Endothelial cell of umbilical vein (primary cell): ENCODE measurements at regions not wholly inside any gene's neighbourhood (a gene's known extent, or its start where the extent isn't known, plus 50 kb on each side); places are given as distances from the start of the nearest gene placed in this dataset.

ENCODE experiments used
- BruUV-seq: library from RNA; stranded (reverse); fragments of 400-500 nt; replicated peaks from 2 replicates; lab custom pipeline; 2021; lab: Mats Ljungman, UMichigan
- CTCF ChIA-PET: fragments of 300-600, 350-600 bp; sonication (Branson Sonifier 250); formaldehyde crosslinking; loops from one replicate; lab custom pipeline; 2021; ENCODE audit warnings: antibody characterized with exemption, inconsistent platforms; lab: Charles Lee
- POLR2A ChIA-PET: fragments of 300-600, 350-600 bp; sonication (Branson Sonifier 250); formaldehyde crosslinking; loops from one replicate; lab custom pipeline; 2021; ENCODE audit warnings: antibody characterized with exemption, inconsistent platforms; lab: Charles Lee
- DNase-seq: peaks from one replicate; pipeline ENCODE4 v3.0.0-alpha.2; 2011; ENCODE audit warnings: low read depth, low spot score
- FAIRE-seq: peaks from 2 replicates; lab custom pipeline; 2011; peaks lifted over from hg19 to GRCh38; lab: Jason Lieb, UNC
- H2AFZ ChIP-seq: 2 replicates; pipeline ENCODE4 v1.6.0; 2012; ENCODE audit warnings: low read depth, low read length, control low read depth, inconsistent platforms
- H3K27ac ChIP-seq: 2 replicates; pipeline ENCODE4 v1.5.1; 2011; ENCODE audit warnings: low read depth, mild to moderate bottlenecking, control low read depth, low read length, moderate library complexity; ENCODE audit not compliant: insufficient read depth
- H3K27me3 ChIP-seq, 2 experiments: 2 replicates each; pipeline versions ENCODE4 v1.6.0 to v1.6.1; 2011; ENCODE audit warnings: low read length in 2 of 2, mixed read lengths in 1 of 2; ENCODE audit not compliant: control insufficient read depth in 2 of 2, insufficient read depth in 2 of 2
- H3K36me3 ChIP-seq, 2 experiments: 2 replicates in 1 of 2; 3 replicates in 1 of 2; pipeline ENCODE4 v1.5.1; 2011; ENCODE audit warnings: low read length in 2 of 2, mild to moderate bottlenecking in 1 of 2, moderate library complexity in 1 of 2; ENCODE audit not compliant: control insufficient read depth in 2 of 2, insufficient read depth in 2 of 2; ENCODE audit errors: extremely low read depth in 1 of 2
- H3K4me1 ChIP-seq: 3 replicates; pipeline ENCODE4 v1.5.1; 2011; ENCODE audit warnings: mild to moderate bottlenecking, low read length; ENCODE audit not compliant: control insufficient read depth, insufficient read depth; ENCODE audit errors: extremely low read depth
- H3K4me2 ChIP-seq: 2 replicates; pipeline ENCODE4 v1.6.1; 2011; ENCODE audit warnings: low read length, control low read depth, mixed read lengths; ENCODE audit not compliant: insufficient read depth
- H3K4me3 ChIP-seq, 3 experiments: fragments of 200-600 bp in 1 of 3; sonication (generic), shearing (Covaris generic) in 1 of 3; replicated peaks in 1 of 3; 2 replicates each; pipeline ENCODE4 v1.5.1; 2011 to 2016; ENCODE audit warnings: control low read depth in 3 of 3, low read length in 3 of 3, mild to moderate bottlenecking in 2 of 3, inconsistent platforms in 1 of 3, low read depth in 1 of 3, moderate library complexity in 1 of 3; ENCODE audit not compliant: insufficient read depth in 1 of 3
- H3K79me2 ChIP-seq: 2 replicates; pipeline ENCODE4 v1.6.0; 2012; ENCODE audit warnings: low read length, inconsistent platforms; ENCODE audit not compliant: control insufficient read depth, insufficient read depth
- H3K9ac ChIP-seq: replicated peaks from 2 replicates; pipeline ENCODE3; 2011; ENCODE audit warnings: low read length, control low read depth; ENCODE audit not compliant: insufficient read depth; ENCODE audit errors: extremely low read depth
- H3K9me1 ChIP-seq: replicated peaks from 3 replicates; pipeline ENCODE4 v1.6.0; 2011; ENCODE audit warnings: mild to moderate bottlenecking, low read length; ENCODE audit not compliant: control insufficient read depth, insufficient read depth; ENCODE audit errors: extremely low read depth
- H3K9me3 ChIP-seq: replicated peaks from 2 replicates; pipeline ENCODE4 v1.5.1; 2012; ENCODE audit warnings: low read length, inconsistent platforms; ENCODE audit not compliant: control insufficient read depth, insufficient read depth
- H4K20me1 ChIP-seq: replicated peaks from 2 replicates; pipeline ENCODE3; 2011; ENCODE audit warnings: mild to moderate bottlenecking, low read length; ENCODE audit not compliant: control insufficient read depth, insufficient read depth; ENCODE audit errors: extremely low read depth
- EZH2 ChIP-seq: IDR thresholded peaks from 2 replicates; pipeline ENCODE4 v1.6.1; 2012; ENCODE audit warnings: borderline replicate concordance, low read depth, mild to moderate bottlenecking, moderate library complexity, low read length, inconsistent platforms; ENCODE audit not compliant: severe bottlenecking
- GATA2 ChIP-seq: IDR thresholded peaks from 2 replicates; pipeline ENCODE4 v1.7.0; 2011; ENCODE audit warnings: low read depth, mild to moderate bottlenecking, moderate library complexity, mixed read lengths, low read length; ENCODE audit not compliant: insufficient read length, insufficient read depth
- JUN ChIP-seq: IDR thresholded peaks from 2 replicates; pipeline ENCODE4 v1.6.1; 2011; ENCODE audit warnings: borderline replicate concordance, low read depth; ENCODE audit not compliant: insufficient read length, insufficient read depth
- MAX ChIP-seq: IDR thresholded peaks from 2 replicates; pipeline ENCODE4 v1.6.1; 2011; ENCODE audit not compliant: insufficient read depth, insufficient read length
- POLR2A ChIP-seq: IDR thresholded peaks from 2 replicates; pipeline ENCODE4 v1.6.1; 2012; ENCODE audit warnings: low read depth, mild to moderate bottlenecking, control low read depth, low read length
- POLR2AphosphoS5 ChIP-seq: IDR thresholded peaks from 2 replicates; pipeline ENCODE4 v1.6.1; 2012; ENCODE audit warnings: low read depth, mild to moderate bottlenecking, control low read depth, low read length, moderate library complexity; ENCODE audit not compliant: insufficient read depth
- dilution Hi-C: fragments of 300-500 bp; cut with MboI; formaldehyde crosslinking; loops from one replicate; pipeline ENCODE4 v1.15.0; 2019; ENCODE audit warnings: low sequenced_read_pairs; ENCODE audit not compliant: extremely low pct_ligation_motif_present
- intact Hi-C: fragments of 100-400 bp; cut with micrococcal nuclease; formaldehyde crosslinking; loops from one replicate; pipeline ENCODE4 v1.10.0; 2022

- TF ChIP-seq EZH2 (no peak), GATA2 (no peak), MAX (no peak), POLR2A (peak; percentile 6), POLR2AphosphoS5 (no peak)
- intact Hi-C loops (no loop called here), dilution Hi-C loops (no loop called here)
- Histone ChIP-seq H3K27ac (no peak overlapping the region), H3K9me1 (no peaks in the 10 kb centered on the region), H2AFZ (no peak overlapping the region), H3K9me3 (peaks cover 2% of the 10 kb centered on the region), H3K36me3 (peaks cover 10 to 28% of the 10 kb centered on the region in 2 experiments), H3K79me2 (peaks cover 14% of the 10 kb centered on the region), H3K9ac (no peak overlapping the region), H3K4me2 (no peak overlapping the region), H3K4me1 (no peaks in the 10 kb centered on the region), H3K27me3 (no peaks in the 10 kb centered on the region), H4K20me1 (no peaks in the 10 kb centered on the region), H3K4me3 (no peak overlapping the region)
- ChIA-PET POLR2A (no interaction called here), CTCF (no interaction called here)
- no TSS peak for BruUV-seq
- no peak for DNase-seq
- no peak for FAIRE-seq
Observed at GRCh38 chr12:105538880-105539279, 208.4 kb downstream of the C12orf75 start.

- Histone ChIP-seq H3K4me2 (no peak overlapping the region), H3K4me1 (no peaks in the 10 kb centered on the region), H3K36me3 (peaks cover 5 to 29% of the 10 kb centered on the region in 2 experiments), H3K4me3 (no peak overlapping the region), H2AFZ (no peak overlapping the region), H3K79me2 (peaks cover 12% of the 10 kb centered on the region), H3K9ac (no peak overlapping the region), H3K27ac (no peak overlapping the region), H3K9me3 (peaks cover under 1% of the 10 kb centered on the region), H3K27me3 (no peaks in the 10 kb centered on the region), H3K9me1 (no peaks in the 10 kb centered on the region), H4K20me1 (no peaks in the 10 kb centered on the region)
- FAIRE-seq (no peak), DNase-seq (no peak)
- intact Hi-C loops (no loop called here), dilution Hi-C loops (no loop called here)
- ChIA-PET CTCF (interaction anchor here (1.0 to 1.3 kb wide), 2 partner anchors 119 to 609 kb away, joined by 3 to 7 read pairs; no protein-coding TSS in a partner anchor), POLR2A (interaction anchor here (0.5 kb wide), 1 partner anchor 406 kb away, joined by 4 read pairs; no protein-coding TSS in a partner anchor)
- no TSS peak for BruUV-seq
- TF ChIP-seq POLR2AphosphoS5 (peak; percentile 11), JUN (no peak)
Observed at GRCh38 chr12:105539735-105540134, 209.2 kb downstream of the C12orf75 start.
